Middle frontal gyrus (tissue), 1 donor: ENCODE measurements at regions not wholly inside any gene's neighbourhood (a gene's known extent, or its start where the extent isn't known, plus 50 kb on each side); places are given as distances from the start of the nearest gene placed in this dataset.

Experiments used
- DNase-seq: peaks from one replicate; pipeline ENCODE4 v3.0.0-alpha.2; 2015; ENCODE audit warnings: low spot score; ENCODE audit errors: extremely low spot score

DNA sequence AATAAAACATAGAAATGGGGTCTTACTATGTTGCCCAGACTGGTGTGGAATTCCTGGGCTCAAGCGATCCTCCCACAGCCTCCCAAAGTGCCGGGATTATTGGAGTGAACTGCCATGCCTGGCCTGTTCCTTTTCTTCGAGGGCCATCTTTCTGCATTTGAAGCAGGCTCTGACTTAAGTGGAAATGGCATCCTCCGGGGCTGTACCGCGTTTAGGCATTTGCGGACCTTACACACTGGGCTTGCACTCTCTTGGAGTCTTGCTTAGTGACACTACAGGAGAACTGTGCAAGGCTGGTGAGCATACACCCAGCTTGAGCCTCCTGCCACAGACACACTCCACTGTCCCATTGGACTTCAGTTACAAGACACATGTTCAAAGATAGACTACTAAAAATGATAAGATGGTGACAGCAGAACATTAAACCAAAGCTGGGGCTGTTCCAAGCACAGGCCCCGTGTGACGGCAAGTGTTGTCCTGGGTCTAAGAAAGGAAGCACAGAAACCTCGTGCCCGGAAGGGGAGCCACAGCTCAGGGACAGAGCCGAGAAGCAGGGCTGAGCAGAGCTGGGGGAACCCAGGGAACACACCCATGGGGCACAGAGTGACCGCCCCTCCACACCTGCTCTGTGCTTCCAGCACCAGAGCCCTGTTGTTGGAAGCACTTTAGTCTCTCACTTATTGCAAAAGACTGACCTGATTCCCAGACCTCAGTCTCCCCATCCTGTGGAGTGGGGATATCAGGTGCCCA lies 59.0 kb upstream of the SHANK2 start:
- DNase-seq = no peak

DNA sequence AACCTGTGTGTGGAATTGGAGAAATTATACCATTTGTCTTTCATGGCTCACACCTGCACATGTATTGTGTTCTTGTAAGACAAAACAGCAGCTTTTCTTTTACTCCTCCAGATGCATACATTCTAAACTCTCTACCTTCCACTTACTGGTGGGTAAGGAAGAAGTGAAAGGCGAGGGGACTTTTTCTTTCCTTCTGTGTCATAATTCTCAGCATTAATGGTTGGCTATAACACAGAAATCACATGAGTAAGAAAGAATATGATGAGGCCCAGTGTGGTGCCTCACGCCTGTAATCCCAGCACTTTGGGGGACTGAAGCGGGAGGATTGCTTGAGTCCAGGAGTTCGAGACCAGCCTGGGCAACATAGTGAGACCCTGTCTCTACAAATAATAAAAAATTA lies 57.8 kb upstream of the SHANK2 start:
- no peak for DNase-seq

GRCh38 chr11:71309611-71310010 lies 57.2 kb upstream of the SHANK2 start:
- DNase-seq = no peak

DNA sequence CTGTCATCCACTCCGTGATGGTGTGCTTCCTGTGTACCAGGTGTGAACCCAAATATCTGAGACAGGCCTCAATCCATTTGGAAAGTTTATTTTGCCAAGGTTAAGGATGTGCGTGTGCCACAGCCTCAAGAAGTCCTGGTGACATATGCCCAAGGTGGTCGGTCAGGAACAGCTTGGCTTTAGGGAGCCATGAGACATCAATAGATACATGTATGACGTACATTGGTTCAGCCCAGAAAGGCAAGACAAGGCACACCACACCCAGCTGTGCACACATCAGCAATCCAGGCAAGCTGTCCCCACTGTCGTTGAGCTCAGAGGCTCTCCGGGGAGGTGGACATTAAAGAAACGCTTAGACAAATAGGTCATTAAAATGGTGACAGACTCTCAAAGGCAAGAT lies 56.8 kb upstream of the SHANK2 start:
- DNase-seq = no peak

DNA sequence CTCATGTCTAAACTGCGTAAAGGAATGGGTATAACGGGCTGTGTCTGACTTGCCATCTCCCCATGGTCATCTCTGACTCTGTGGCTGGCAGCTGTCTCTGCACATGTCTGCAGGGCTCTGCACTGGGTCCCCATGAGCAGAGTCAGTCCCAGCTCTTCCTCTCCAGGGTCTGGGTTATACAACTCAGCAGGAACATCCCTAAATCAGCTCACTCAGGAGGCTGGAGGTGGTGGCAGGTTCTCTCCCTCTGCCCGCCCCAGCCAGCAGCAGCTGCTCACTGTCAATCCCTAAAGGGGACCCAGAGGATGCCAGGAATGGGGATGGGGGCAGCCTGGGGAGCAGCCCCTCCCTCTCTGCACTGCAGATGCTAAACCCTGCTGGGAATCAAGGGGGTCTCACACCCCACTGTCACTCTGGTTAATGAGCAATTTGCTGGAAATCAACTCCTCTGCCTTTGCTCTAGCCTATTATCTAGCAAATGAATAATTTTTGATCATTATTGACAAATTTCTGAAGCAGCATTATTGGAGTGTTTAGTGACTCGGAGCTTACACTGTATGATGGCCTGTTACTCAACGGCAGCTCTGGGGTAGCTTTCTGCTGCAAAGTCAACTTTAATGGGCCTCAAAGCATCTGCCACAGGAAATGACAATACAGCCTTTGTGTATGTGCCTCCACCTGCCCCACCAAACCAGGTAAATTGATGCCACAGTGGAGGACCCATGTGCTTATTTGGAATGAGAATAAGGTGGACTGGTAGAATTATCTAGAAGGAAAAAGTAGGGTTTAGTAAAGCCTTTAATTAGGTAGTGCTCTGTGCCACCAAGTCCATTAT lies 55.7 kb upstream of the SHANK2 start:
- DNase-seq = no peak

DNA sequence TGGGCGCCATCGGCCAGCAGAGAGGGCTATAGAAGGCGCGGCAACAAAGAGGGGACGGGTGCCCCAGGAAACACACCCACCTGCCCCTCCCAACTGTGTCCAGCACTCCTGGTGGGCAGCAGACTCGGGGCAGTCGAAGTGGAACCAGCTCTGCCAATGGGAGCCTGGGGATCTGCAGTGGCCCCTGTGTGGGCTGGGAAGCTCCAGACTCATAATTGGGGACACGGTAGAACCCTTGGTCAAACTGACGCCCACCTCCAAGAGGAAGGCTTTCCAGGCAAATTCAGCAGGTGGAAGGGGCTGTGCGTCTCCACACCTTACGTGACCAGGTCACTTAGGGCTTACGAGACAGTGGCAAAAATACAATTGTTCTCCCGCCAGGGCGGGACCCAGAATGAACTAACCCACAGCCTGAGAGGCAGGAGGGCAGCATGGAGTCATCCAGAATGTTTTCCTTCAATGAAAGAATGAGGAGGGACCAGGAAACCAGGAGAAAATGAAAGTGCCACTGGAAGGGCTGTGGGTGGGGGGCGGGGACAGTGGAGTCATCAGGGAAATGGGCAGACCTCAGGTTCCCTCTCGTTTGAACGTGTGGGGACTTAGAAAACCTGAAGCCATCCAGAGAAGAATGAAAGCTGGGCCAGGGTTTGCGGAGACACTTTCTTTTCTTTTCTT lies 53.2 kb upstream of the SHANK2 start:
- DNase-seq = no peak

- no peak for DNase-seq
Measured at GRCh38 chr11:71305041-71305440, 52.7 kb upstream of the SHANK2 start.

GRCh38 chr11:71304491-71304890 lies 52.1 kb upstream of the SHANK2 start:
- DNase-seq = no peak

DNA sequence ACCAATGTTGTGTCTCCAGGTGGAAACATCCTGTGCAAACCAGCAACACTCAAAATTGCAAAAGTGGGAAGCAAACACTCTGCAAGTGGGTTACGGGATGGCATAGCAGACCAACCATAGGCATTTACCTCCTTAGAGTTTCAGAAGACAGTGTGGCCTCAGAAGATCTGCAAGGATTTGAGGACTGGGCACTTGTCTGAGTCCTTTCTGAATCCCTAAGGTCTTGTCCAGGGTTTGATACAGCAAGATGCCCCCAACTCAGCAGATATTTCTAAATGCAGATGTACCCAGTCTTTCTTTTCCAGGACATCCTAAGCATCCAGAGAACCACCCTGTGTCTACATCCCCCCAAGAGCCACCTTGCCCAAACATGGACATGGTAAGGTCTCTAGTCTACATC lies 51.7 kb upstream of the SHANK2 start:
- no peak for DNase-seq

GRCh38 chr11:71302911-71303310 lies 50.5 kb upstream of the SHANK2 start:
- no peak for DNase-seq

DNA sequence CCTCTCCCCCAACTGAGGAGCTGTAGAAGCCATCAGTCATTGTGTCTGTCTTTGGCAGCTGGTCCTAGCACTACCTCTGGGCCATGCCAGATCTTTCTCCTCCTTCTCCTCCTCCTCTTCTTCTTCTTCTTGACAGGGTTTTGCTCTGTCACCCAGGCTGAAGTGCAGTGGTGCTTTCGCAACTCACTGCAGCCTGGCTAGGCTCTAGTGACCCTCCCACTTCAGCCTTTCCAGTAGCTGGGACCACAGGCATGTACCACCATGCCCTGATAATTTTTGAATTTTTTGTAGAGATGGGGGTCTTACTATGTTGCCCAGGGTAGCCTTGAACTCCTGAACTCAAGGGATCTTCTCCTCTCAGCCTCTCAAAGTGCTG lies 50.1 kb upstream of the SHANK2 start:
- DNase-seq = no peak
